GM19023 (cell line): ENCODE measurements at regions not wholly inside any gene's neighbourhood (a gene's known extent, or its start where the extent isn't known, plus 50 kb on each side); places are given as distances from the start of the nearest gene placed in this dataset.
"Not testable (repeated sequence)": the region's sequence is repeated elsewhere in the genome, so short reads cannot be mapped to it uniquely, and the experiment has no call there.

ENCODE experiments used
- ATAC-seq: cut with Tn5 transposase; IDR thresholded peaks from one replicate; pipeline ENCODE4 v1.9.1; 2021; ENCODE audit warnings: mild to moderate bottlenecking, moderate library complexity; ENCODE audit not compliant: unreplicated experiment

DNA sequence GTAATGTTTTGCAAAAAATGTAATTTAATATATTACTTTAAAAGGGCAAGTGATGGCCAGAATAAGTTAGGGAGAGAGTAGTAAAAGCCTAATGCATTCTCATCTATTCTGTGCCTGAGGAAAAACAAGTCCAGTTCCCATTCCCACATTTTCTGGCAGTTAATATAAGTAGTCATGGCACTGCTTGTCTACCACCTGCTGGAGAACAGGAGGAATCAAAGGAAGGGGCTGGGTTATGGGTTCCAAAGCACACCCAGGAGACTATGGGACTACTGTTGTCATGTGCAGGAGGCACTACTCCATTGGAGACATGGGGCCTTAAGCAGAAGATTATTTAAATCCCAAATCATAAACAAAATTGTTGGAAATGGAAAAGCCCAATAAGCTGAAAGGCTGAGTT, 2618.6 kb downstream of the ARAP2 start:
- no peak for ATAC-seq

- no peak for ATAC-seq
Observed at GRCh38 chr4:33626221-33626620, 2618.1 kb downstream of the ARAP2 start.

GRCh38 chr4:33628296-33628695, 2616.0 kb downstream of the ARAP2 start:
- no peak for ATAC-seq

- ATAC-seq = no peak
Observed at GRCh38 chr4:33649015-33649414, 2595.3 kb downstream of the ARAP2 start.

GRCh38 chr4:33649471-33649870, 2594.8 kb downstream of the ARAP2 start:
- no peak for ATAC-seq

DNA sequence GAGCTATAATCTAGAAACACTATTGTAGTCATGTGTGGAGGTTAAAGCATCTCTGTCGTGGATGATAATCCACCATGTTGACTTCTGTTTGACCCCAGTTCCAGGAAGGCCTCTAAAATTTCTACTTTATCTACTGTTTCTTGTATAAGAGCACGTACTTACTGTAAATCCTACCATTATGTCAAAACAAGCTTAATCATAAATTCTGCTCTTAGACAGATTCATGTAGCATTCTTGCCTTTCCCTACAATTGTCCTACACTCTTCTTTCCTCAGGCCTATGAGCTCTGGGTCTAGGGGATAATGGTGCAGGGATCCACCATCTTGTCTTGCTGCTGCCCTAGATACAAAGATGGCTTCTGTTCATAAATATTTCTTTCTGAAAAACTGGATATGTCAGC, 2594.3 kb downstream of the ARAP2 start:
- ATAC-seq = no peak

DNA sequence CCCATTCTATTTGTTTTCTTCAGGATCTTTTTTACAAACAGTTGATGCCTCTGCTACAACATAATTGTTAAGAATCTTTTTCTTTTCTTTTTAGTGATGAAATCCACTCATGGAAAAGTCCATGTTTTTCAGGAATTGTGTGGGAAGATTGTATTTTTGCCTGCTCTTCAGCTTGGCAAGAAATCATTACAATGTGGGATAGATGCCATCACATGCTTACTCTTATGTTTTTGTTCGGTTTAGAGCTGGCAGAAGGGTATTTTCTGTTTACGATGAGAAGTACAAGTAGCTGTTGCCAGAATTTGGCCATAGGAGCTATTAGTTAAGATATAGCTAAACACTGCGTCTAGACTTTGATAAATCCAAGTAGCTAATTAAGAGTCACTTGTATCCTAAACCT, 2585.3 kb downstream of the ARAP2 start:
- no peak for ATAC-seq

DNA sequence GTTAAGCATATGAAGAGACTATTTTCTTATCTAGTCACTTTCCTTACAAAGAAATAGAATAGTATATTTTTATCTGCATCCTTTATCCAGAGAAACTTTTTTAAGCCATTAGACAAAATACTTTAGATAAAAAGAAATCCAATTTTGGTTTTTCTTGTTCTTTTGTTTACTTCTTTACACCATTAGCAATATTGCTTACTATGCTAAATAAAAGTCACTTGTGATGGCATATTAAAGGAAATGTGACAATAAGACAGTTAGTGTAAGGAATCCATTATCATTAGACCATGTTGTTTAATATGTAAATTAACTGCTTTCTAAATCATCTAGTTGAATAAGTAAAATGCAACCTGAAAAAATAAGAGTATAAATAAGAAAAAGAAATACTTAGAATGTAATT, 2582.7 kb downstream of the ARAP2 start:
- no peak for ATAC-seq

GRCh38 chr4:33685939-33686338, 2558.4 kb downstream of the ARAP2 start:
- ATAC-seq = no peak

GRCh38 chr4:33696041-33696440, 2548.3 kb downstream of the ARAP2 start:
- ATAC-seq = no peak

GRCh38 chr4:33696586-33696985, 2547.7 kb downstream of the ARAP2 start:
- no peak for ATAC-seq

DNA sequence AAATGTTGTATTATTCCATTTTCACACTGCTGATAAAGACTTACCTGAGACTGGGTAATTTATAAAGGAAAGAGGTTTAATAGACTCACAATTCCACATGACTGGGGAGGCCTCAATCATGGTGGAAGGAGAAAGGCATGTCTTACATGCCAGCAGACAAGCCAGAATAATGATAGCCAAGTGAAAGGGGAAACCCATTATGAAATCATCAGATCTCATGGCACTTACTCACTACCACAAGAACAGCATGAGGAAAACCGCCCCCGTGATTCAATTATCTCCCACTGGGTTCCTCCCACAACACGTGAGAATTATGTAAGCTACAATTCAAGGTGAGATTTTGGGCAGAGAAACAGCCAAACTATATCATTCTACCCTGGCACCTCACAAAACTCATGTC, 2535.1 kb downstream of the ARAP2 start:
- no peak for ATAC-seq

- ATAC-seq = no peak
Observed at GRCh38 chr4:33711826-33712225, 2532.5 kb downstream of the ARAP2 start.

DNA sequence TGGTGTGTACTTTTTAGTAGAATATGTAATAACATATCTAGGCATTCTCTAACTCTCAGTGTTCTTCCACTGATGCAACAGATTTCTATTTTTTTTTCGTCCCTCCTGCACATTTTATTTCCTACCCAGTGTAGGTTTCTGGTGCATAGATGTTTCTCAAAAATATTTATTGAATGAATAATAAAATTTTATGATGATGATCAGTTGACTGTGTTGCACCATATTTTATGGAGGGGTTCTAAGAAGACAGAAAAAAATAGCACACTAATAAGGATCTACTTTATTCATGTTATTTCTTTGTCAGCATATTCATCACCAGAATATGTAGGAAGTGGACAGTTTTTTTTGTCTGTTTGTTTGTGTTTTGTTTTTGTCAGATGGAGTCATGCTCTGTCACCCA, 2529.3 kb downstream of the ARAP2 start:
- ATAC-seq = no peak

GRCh38 chr4:33715841-33716395, 2528.4 kb downstream of the ARAP2 start:
- ATAC-seq = no peak

DNA sequence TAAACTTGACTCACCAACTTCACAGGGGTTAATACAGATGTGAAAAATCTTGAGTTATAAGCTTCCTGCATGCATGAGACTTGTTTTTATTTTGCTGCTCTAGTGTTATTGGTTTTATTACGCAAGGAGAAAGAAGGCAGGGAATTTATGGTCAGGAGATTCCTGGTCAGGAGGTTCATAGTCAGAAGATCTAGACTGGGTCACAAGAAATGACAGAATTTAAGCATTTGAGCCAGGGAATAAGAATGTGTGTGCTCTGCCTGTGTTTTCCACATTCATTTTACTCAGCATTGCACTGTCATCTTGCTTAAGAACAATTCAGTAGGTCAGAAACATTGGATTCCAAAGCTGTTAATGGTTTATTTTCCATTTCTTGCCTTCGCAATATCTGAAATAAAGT, 2522.1 kb downstream of the ARAP2 start:
- no peak for ATAC-seq

GRCh38 chr4:33722800-33723516, 2521.4 kb downstream of the ARAP2 start:
- no peak for ATAC-seq

DNA sequence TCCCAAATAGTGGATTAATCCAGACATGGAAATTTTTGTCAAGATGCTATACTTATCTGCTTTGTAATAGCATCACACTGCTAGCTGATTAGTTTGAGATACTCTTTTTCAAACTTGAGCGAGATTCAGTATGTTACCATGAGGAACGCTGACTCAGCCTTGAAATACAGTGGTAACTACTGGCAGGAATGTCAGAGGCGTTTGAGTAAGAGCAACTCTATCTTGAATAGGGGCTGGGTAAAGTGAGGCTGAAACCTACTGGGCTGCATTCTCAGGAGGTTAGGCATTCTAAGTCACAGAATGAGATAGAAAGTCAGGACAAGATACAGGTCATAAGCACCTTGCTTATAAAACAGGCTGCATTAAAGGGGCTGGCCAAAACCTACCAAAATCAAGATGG, 2519.6 kb downstream of the ARAP2 start:
- no peak for ATAC-seq

GRCh38 chr4:33725861-33726260, 2518.5 kb downstream of the ARAP2 start:
- ATAC-seq = no peak

DNA sequence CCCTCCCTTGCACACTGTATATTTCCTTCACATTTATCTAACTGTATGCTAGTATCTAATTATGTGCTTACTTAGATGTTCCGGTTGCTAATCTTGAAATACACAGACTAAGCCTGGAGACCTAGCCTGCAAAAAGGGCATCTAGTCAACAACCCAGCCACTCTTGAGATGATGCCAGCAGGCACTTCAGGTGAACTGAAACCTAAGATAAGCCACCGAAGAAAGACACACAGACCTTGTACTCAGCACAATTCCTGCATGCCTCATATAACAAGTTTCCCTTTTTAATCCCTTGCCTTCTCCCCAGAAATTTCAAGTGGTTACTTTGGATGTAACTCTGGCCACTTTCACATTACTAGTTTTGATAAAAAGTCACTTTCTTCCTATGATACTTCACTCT, 2506.6 kb downstream of the ARAP2 start:
- no peak for ATAC-seq

DNA sequence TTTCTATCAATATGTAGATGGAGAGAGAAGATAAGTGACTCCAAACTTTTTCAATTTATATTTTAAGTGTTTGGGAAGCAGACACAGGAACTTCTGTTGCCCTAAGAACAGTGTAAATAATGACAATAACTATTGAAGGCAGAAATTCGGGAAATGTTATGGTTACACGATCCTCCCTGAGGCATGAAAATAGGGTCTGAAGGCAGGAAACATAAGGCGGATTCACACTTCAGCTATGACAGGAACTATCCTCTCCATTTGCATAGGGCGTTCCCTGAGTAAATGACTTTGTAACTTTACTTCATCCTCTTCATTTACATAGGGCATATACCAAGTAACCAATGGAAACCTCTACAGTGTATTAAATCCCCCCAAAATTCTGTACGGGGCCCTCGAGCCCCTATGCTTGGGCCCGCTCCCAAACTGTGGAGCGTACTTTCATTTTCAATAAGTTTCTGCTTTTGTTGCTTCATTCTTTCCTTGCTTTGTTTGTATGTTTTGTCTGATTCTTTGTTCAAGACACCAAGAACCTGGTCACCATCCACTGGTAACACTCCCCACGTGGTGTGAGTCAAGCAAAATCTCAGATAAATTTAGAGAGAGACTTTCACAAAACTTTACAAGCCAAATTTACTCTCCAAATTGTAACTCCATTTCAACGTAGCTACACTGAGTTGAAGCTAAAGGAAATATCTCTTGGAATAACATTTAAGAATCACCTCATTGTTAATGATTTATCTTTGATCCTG, 2504.3 kb downstream of the ARAP2 start:
- no peak for ATAC-seq

DNA sequence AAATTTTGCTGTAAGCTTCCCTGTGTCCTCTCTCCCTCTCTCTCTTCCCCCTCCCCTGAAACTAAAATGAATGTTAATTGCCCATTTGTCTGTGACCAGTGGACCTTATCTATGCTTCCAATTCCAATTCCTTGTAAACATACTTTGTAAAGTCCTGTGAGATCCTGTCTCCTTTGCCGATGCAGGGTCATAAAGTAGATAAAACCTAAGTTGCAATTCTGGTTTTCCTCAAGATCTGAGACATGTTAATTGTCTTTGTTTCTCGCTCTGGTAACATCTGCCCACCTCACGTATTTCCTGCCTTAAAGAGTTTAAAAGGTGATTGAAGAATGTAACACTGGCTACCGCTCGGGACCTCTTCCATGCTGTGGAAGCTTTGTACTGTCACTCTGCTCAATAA, 2503.4 kb downstream of the ARAP2 start:
- not testable (repeated sequence) for ATAC-seq
